A172 (cell line): ENCODE measurements at regions not wholly inside any gene's neighbourhood (a gene's known extent, or its start where the extent isn't known, plus 50 kb on each side); places are given as distances from the start of the nearest gene placed in this dataset.

Source experiments
- DNase-seq: peaks from one replicate; pipeline ENCODE4 v3.0.0-alpha.2; 2015; ENCODE audit warnings: low spot score

GRCh38 chr1:115577513-115577912 is 64.3 kb upstream of the VANGL1 start:
- DNase-seq, result no peak

GRCh38 chr1:115575661-115576060 is 66.1 kb upstream of the VANGL1 start:
- no peak for DNase-seq

DNA sequence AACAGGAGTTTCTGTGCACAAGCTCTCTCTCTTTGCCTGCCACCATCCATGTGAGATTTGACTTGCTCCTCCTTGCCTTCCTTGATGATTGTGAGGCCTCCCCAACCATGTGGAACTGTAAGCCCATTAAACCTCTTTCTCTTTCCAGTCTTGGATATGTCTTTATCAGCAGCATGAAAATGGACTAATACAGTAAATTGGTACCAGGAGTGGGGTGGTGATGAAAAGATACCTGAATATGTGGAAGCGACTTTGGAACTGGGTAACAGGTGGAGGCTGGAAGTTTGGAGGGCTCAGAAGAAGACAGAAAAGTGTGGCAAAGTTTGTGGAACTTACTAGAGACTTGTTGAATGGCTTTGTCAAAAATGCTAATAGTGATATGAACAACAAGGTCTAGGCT is 69.1 kb upstream of the VANGL1 start:
- no peak for DNase-seq

GRCh38 chr1:115567431-115567830 is 74.3 kb upstream of the VANGL1 start:
- DNase-seq, result no peak

GRCh38 chr1:115565791-115566190 is 76.0 kb upstream of the VANGL1 start:
- no peak for DNase-seq

GRCh38 chr1:115565353-115565752 is 76.4 kb upstream of the VANGL1 start:
- DNase-seq, result no peak

- no peak for DNase-seq
Observed at GRCh38 chr1:115564201-115564600, 77.6 kb upstream of the VANGL1 start.

DNA sequence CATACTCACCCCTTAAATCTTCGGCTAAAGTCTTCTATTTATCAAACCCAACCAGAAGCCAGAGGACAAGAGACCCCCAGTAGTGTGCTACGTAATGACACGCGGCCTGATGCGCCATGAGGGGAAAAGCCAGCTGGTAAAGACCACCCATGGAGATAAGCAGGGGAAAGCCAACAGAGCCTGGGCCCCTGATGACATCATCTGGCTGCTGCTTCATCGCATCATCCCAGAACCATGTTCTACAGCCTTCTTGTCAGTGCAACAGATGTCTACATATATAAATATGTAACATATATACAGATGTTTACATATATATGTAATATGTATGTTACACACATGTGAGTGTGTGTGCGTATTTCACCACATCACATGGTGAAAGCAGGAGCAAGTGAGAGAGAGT is 81.7 kb upstream of the VANGL1 start:
- DNase-seq, result no peak

GRCh38 chr1:115558275-115558674 is 83.5 kb upstream of the VANGL1 start:
- DNase-seq, result no peak

GRCh38 chr1:115557715-115558114 is 84.1 kb upstream of the VANGL1 start:
- no peak for DNase-seq

- no peak for DNase-seq
Observed at GRCh38 chr1:115556236-115556635, 85.5 kb upstream of the VANGL1 start.

- no peak for DNase-seq
Observed at GRCh38 chr1:115555446-115555845, 86.3 kb upstream of the VANGL1 start.

GRCh38 chr1:115547696-115548095 is 94.1 kb upstream of the VANGL1 start:
- DNase-seq, result no peak

GRCh38 chr1:115546846-115547245 is 94.9 kb upstream of the VANGL1 start:
- DNase-seq, result no peak

DNA sequence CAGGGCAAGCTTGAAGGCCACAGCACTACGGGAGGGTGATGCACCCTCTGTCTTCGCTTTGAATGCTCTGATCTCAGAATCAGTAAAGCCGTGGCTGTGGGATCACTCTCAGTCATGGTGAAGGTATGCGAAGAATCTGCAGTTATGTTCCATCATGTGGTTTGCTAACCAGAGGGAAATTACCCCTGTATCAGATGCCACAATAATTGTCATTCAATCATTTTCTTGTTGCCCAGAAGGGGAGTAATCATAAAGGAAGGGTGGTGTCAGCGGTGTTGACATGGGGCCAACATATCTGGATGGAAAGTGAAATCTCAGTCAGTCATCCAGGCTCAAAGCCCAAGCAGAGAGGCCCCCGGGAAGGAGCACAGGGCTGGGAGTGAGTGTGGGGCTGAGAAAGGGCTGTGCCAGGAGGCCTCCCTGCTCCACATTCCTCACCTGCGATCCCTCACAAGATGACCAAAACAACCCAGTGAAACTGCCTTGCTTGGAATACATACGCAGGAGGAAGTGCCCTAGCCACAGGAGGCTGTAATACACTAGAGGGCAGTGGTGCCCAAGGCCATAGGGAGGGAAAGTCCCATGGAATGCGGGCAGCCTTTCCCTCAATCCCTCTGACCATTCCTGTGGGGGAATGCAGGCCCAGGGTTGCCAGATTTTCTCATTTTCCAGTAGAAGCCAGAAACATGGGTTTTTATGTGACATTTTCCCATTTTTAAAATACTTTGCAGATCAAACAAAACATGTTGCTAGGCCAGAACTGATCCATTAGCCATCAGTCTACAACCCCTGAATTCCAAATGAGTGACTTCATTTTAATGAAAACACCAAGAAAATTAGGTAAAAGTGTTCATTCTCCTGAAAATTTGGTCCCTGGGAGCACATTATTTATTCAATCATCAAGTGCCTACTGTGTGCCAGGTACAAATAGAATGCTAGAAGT is 95.7 kb upstream of the VANGL1 start:
- peak; percentile 98 for DNase-seq

DNA sequence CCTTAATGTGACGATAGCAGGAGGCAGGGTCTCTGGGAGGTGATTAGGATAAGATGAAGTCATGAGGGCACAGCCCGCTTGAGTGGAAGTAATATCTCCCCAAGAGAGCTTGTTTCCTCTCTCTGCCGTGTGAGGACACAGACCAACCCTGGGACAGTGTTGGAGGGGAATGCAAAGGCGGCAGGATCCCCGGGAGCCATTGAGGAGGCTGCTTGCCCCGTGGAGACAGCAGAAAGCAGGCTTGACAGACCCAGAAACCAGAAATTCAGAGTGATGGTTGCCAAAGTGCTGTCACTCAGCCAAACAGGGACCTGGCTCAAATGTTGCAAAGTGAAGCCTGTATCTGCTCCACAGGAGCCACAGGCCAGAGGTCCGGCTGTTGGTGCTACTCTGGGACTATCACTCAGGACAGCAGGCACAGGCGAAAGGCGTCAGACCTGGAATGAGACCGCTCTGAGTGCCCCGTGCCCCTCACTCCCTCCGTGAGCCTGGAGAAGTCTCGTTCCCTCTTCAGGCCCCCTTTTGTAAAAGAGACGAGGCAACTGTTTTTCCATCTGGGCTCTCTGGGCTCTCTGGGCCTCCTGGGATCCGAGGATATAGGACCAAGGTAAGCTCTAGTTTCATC is 96.6 kb upstream of the VANGL1 start:
- DNase-seq, result peak; percentile 16

DNA sequence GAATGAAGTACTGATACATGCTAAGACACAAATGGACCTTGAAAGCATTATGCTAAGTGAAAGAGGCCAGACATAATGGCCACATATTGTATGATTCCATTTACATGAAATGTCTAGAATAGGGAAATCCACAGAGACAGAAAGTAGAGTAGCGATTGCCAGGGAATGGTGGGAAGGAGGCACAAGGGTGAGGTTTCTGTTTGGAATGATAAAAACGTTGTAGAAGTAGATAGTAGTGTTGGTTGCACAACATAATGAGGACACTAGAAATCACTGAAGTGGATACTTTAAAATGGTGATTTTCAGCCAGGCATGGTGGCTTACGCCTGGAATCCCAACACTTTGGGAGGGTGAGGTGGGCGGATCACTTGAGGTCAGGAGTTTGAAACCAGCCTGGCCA is 97.6 kb upstream of the VANGL1 start:
- no peak for DNase-seq

GRCh38 chr1:115543247-115543646 is 98.5 kb upstream of the VANGL1 start:
- DNase-seq, result no peak

- no peak for DNase-seq
Observed at GRCh38 chr1:115539736-115540135, 102.0 kb upstream of the VANGL1 start.

- no peak for DNase-seq
Observed at GRCh38 chr1:115539061-115539460, 102.7 kb upstream of the VANGL1 start.

DNA sequence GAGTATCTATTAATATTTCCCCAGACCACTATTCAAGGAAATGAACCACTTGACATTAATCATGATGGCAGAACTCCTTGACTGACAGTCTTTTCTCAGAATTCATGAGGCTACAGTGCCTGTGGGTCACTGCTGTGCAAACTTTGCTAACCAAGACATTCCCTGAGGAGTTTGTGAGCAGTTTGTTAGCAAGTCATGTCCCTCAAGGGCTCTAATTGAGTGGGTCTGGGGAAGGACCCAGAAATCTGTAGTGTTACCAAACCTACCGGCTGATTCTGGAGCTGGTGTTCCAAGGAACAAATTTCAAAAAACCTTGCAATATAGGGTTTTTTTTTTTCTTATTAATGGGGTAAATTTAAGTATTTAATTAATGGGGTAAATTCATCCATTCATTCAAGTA is 103.2 kb upstream of the VANGL1 start:
- DNase-seq, result no peak

GRCh38 chr1:115537415-115537814 is 104.4 kb upstream of the VANGL1 start:
- DNase-seq, result no peak

GRCh38 chr1:115536279-115536816 is 105.4 kb upstream of the VANGL1 start:
- DNase-seq, result no peak
